Skin of body (tissue), 1 donor: ENCODE measurements at regions not wholly inside any gene's neighbourhood (a gene's known extent, or its start where the extent isn't known, plus 50 kb on each side); places are given as distances from the start of the nearest gene placed in this dataset.

Experiments used
- DNase-seq: peaks from one replicate; lab custom pipeline; 2025; lab: John Stamatoyannopoulos, UW

DNA sequence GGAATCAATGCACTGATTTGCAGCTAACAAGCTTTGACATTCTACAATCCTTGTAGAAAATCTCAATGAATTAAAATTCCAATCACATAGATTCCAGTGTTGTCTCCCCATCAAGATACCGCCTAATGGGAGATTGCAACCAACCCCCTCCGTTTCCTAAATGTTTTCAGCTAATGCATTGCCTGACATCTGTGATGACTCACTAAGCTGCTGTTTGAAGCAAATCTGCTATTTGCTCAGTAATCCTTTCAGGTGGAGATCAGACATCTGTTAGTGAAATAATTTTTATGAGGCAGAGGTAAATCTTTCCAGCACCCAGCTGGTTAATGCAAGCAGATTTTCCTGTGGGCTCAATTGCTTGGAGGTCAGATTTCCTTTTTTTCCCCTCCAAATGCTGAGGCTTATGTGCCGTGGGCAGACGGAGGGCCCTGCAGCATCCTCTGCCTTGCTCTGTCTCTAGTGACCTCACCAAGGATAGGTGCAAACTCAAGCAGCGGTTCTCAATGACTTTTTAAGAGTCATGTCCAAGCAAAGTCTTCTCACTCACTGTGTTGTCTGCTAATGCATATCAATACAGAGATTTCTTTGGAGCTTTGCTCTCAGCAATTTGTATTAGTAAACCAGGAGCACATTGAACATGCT is 91.1 kb upstream of the RAB3GAP2 start:
- peak; percentile 14 for DNase-seq

DNA sequence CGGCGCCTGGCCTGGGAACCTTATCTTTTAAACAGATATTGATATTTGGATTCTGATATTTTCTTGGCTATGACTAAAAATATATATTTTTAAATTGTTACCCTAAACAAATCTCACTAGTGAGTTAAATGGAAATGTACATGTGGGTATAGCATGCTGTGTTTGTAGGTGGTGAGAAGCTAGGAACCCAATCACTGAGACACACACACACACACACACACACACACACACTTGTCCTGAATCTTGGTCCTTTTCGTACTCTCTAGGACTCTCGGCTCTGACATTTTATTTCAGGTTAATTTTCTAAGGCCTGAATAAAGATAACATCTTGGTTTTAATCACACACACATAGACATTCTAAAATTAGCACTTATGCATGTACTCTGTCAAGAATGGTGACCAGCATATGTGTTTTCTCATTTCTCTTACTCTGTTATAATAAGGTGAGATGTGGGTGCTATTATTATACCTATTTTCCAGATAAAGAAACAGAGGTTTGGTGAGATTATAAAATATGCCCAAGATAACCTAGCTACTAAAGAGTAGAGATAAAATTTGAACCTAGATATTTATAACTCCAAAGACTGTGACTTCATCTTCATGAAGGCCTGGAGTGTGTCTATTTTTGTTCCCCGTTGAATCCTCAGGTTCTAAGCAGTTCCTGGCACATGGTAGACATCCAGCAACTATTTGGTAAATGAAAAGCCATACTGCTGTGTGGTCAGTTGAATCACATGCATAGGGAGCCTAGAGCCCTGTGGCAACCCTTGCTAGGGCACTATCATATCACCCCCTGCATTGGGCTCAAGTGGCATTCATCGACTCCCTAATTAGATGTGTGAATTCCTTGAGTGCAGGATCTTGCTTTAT is 85.0 kb upstream of the RAB3GAP2 start:
- no peak for DNase-seq

- no peak for DNase-seq
Measured at GRCh38 chr1:220353229-220354012, 81.2 kb upstream of the RAB3GAP2 start.

GRCh38 chr1:220348211-220348610 is 76.0 kb upstream of the RAB3GAP2 start:
- DNase-seq: no peak

- DNase-seq: no peak
Measured at GRCh38 chr1:220347654-220348175, 75.5 kb upstream of the RAB3GAP2 start.

GRCh38 chr1:220344745-220345144 is 72.5 kb upstream of the RAB3GAP2 start:
- DNase-seq: no peak

DNA sequence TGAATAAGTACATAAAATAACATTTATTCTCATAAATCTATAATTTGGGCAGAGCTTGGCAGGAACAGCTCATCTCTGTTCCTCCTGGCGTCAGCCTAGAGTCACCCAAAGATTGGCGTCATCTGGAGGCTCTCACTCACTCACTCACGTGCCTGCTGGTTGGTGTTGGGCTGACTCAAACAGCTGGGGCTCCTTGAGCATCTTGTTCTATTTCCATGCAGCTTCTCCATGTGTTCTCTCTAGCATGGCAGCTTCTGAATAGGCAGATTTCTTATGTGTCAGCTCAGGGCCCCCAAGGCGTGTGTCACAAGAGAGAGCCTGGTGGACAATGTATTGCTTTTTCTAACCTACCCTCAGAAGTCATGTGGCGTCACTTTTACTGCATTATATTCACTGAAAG is 70.6 kb upstream of the RAB3GAP2 start:
- DNase-seq: no peak

- DNase-seq: peak; percentile 34
Measured at GRCh38 chr1:220341126-220341525, 68.9 kb upstream of the RAB3GAP2 start.

GRCh38 chr1:220339581-220339980 is 67.3 kb upstream of the RAB3GAP2 start:
- DNase-seq: no peak

DNA sequence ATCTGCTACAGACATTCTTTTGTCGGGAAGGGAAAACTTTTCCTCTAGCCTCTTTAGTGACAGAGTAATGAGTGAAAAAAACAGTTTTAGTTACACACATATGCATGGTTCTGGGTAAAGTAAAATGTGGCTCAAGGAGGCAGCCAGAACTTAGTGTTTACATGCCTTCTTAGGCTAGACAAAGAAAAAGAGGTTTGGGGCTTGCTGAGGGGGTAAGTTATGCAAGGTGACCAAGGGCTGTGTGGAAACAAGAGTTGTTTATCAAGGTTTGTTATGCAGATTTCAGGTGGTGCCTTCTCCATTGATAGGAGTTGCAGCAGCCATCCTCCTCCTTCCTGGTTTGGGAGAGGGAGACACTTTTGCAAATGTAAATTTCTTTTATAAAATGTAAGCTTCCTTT is 66.5 kb upstream of the RAB3GAP2 start:
- no peak for DNase-seq

GRCh38 chr1:220336391-220337031 is 64.3 kb upstream of the RAB3GAP2 start:
- DNase-seq: no peak

DNA sequence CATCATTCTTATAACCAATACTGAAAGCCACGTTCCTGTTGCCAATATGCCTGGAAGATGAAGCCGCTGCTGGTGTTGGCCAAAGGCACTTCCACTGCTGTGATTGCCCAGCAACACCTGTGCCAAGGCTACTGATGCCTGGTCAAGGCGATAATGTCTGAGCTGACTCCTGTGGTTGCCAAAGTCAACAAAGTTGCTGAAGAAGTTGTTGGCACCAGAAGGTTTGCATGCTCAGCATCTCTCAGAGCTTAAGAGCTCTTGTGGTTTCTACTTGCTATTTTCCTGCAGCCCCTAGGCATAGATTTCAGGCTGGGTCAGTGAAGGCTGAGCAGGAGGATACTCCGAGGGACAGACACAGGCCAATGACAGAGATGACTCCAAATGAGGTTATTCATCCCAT is 63.4 kb upstream of the RAB3GAP2 start:
- DNase-seq: no peak

DNA sequence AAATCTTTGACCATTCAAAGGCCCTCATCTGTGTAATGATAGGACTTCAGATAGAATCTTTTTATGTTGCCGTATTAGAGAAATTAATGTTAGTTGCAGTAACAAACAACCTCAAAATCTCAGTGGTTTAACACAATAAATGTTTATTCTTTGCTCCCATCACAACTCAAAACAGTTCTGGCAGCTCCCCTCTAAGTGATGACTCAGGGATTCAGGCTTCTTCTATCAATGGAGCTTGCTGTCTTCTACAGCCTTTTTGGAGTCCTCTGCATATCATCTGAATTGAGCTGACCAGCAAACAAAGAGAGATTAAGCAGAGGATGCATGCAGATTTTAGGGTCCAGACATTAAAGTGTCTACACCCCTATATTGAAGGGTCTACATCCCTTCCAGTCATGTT is 59.1 kb upstream of the RAB3GAP2 start:
- DNase-seq: no peak

- DNase-seq: no peak
Measured at GRCh38 chr1:220330265-220330664, 58.0 kb upstream of the RAB3GAP2 start.

DNA sequence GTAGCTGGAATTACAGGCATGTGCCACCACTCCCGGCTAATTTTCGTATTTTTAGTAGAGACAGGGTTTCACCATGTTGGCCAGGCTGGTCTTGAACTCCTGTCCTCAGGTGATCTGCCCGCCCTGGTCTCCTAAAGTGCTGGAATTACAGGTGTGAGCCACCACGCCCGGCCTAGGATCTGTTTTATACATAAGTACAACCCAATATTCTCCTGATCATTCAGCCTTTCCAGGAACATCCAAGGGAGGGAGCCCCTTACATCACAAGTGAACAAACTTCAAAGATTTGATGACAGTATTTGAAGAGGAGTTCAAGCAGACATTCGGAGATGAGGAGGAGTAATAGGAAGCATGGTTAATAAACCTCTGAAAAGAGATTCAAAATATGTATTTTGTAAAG is 54.9 kb upstream of the RAB3GAP2 start:
- DNase-seq: no peak

GRCh38 chr1:220326578-220326977 is 54.3 kb upstream of the RAB3GAP2 start:
- DNase-seq: no peak

DNA sequence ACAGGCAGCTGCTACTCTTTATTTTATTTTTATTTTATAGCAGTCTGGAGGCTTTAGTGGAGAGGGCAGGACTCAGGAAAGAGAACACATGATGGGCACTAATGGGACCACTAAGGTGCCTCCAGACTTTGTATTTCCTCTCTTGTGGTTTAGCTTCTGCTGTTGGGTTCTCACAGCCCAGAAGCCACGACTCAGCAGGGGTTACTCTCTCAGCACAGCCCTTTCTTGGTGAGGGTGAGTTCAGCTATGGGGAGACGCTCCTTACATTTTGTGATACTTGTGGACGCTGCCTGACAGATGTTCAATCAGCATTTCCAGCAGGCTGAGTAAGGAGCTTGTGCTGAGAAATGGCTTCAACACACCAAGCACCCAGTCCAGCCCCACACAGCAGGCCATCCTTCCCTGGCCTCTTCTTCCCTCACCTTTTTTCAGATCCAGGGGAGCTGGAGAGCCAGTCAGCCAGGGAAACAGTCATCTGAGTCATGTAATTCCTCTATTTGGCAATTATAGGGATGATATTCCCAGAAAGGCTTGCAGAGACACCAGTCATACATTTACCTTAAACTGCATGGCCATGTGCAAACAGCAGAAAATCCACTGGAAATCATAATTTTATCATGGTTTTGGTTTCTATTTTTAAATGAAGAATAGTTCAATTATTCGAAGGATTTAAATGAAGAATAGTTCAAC is 53.2 kb upstream of the RAB3GAP2 start:
- no peak for DNase-seq

DNA sequence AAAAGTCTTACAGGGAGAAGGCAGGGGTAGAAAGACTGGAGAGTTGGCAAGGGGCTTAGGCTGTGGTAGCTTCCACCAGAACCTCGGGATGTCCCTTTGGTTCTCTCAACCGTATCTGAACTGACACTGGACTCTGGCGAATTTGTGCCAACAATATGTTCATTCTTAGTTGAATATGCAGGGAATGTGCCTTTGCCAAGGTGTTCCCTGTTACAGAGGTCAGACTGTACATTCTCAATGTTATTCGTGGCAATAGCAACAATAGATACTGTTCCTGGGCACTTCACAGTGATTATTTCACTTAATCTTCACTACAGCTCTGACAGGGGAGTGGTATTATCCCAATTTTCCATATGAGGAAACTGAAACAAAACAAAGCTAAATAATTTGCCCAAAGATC is 51.5 kb upstream of the RAB3GAP2 start:
- no peak for DNase-seq

GRCh38 chr1:220322570-220322969 is 50.3 kb upstream of the RAB3GAP2 start:
- no peak for DNase-seq
